Smooth muscle cell (in vitro differentiated cells): ENCODE measurements at regions not wholly inside any gene's neighbourhood (a gene's known extent, or its start where the extent isn't known, plus 50 kb on each side); places are given as distances from the start of the nearest gene placed in this dataset.

Experiments
- DNase-seq: peaks from one replicate; lab custom pipeline; 2025; ENCODE audit not compliant: unreplicated experiment; lab: John Stamatoyannopoulos, UW
- H2AFZ ChIP-seq: fragments of 200-600 bp; sonication (generic); 2 replicates; pipeline ENCODE4 v1.6.0; 2016; ENCODE audit warnings: antibody characterized with exemption, low read depth, mild to moderate bottlenecking
- H3F3A ChIP-seq: fragments of 200-600 bp; sonication (generic); 2 replicates; pipeline ENCODE4 v1.6.0; 2017; ENCODE audit warnings: antibody characterized with exemption, low read depth
- H3K27ac ChIP-seq: fragments of 200-600 bp; sonication (generic); 2 replicates; pipeline ENCODE4 v1.5.1; 2016; ENCODE audit warnings: low read depth, mild to moderate bottlenecking
- H3K27me3 ChIP-seq: fragments of 200-600 bp; sonication (generic); 2 replicates; pipeline ENCODE4 v1.6.1; 2016; ENCODE audit warnings: low read depth, mild to moderate bottlenecking
- H3K36me3 ChIP-seq: fragments of 200-600 bp; sonication (generic); 2 replicates; pipeline ENCODE4 v1.5.1; 2016; ENCODE audit warnings: low read depth
- H3K4me1 ChIP-seq: fragments of 200-600 bp; sonication (generic); 2 replicates; pipeline ENCODE4 v1.5.1; 2016; ENCODE audit warnings: low read depth
- H3K4me2 ChIP-seq: fragments of 200-600 bp; sonication (generic); 2 replicates; pipeline ENCODE4 v1.6.0; 2016; ENCODE audit warnings: mild to moderate bottlenecking
- H3K4me3 ChIP-seq: fragments of 200-600 bp; sonication (generic); 2 replicates; pipeline ENCODE4 v1.5.1; 2016; ENCODE audit warnings: mild to moderate bottlenecking
- H3K79me2 ChIP-seq: fragments of 200-600 bp; sonication (generic); 2 replicates; pipeline ENCODE4 v1.6.0; 2016; ENCODE audit warnings: low read depth, mild to moderate bottlenecking
- H3K9ac ChIP-seq: fragments of 200-600 bp; sonication (generic); 2 replicates; pipeline ENCODE4 v1.6.0; 2016; ENCODE audit warnings: low read depth
- H3K9me3 ChIP-seq: fragments of 200-600 bp; sonication (generic); replicated peaks from 2 replicates; pipeline ENCODE4 v1.5.1; 2016; ENCODE audit warnings: low read depth
- H4K20me1 ChIP-seq: fragments of 200-600 bp; sonication (generic); 2 replicates; pipeline ENCODE4 v1.6.0; 2016; ENCODE audit warnings: low read depth
- CTCF ChIP-seq: fragments of 200-600 bp; sonication (generic); IDR thresholded peaks from 2 replicates; pipeline ENCODE4 v1.5.1; 2017; ENCODE audit warnings: borderline replicate concordance, mild to moderate bottlenecking, antibody characterized with exemption; ENCODE audit not compliant: insufficient read depth, poor library complexity, severe bottlenecking
- WGBS: methylation state at CpG from one replicate; pipeline ENCODE4 v1.1.7; 2016; ENCODE audit warnings: low lambda C conversion rate; 5-methylcytosine and 5-hydroxymethylcytosine counted together

- Histone ChIP-seq H3K4me1 (peaks cover 11% of the 10 kb centered on the region), H3K79me2 (no peaks in the 10 kb centered on the region), H3K4me2 (peak overlapping the region; percentile 67), H3K9me3 (no peaks in the 10 kb centered on the region), H3K27ac (peak overlapping the region; percentile 90), H3K27me3 (no peaks in the 10 kb centered on the region), H4K20me1 (no peaks in the 10 kb centered on the region), H3K36me3 (no peaks in the 10 kb centered on the region), H3F3A (no peaks in the 10 kb centered on the region), H3K4me3 (no peak overlapping the region), H3K9ac (peak overlapping the region; percentile 41), H2AFZ (peak overlapping the region; percentile 40)
- DNase-seq, result peak; percentile 78
- 33% methylated on average over 32 of the region's 32 CpGs for WGBS
- no peak for TF ChIP-seq CTCF
Observed at GRCh38 chr9:134215699-134216448, 51.5 kb upstream of the RNU6ATAC start.

DNA sequence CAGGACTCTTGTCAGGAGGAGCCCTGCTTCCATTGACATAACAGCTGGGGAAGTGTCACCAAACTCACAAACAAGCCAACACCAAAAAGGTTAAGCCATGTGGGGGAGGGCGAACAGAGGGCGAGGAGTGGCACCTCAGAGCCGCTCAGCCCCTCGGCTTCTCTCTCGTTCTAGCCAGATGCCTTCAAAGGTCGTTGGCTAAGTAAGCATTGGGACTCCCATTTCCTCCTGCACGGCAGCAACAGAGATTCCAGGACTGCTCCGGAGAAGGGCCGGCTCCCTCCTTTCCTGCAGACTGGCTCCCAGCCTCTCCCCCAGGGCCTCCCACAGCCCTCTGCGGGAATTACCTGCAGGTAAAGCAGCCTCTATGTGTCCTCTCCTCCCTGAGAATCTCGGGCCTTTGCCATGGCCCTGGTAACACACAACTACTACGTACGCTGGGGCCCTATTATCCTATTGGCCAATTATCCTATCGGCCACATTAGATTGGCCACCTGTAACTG lies 52.1 kb upstream of the RNU6ATAC start:
- no peaks in the 10 kb centered on the region for H3F3A ChIP-seq
- no peak overlapping the region for H3K4me3 ChIP-seq
- H3K9ac ChIP-seq, result peak overlapping the region; percentile 21
- H3K4me1 ChIP-seq, result peaks cover 11% of the 10 kb centered on the region
- H3K79me2 ChIP-seq, result no peaks in the 10 kb centered on the region
- no peaks in the 10 kb centered on the region for H4K20me1 ChIP-seq
- H3K27ac ChIP-seq, result peak overlapping the region; percentile 90
- no peak for DNase-seq
- no peaks in the 10 kb centered on the region for H3K9me3 ChIP-seq
- H2AFZ ChIP-seq, result peak overlapping the region; percentile 26
- TF ChIP-seq CTCF, result no peak
- H3K4me2 ChIP-seq, result peak overlapping the region; percentile 67
- no peaks in the 10 kb centered on the region for H3K36me3 ChIP-seq
- 71% methylated on average over 14 of the region's 14 CpGs for WGBS
- H3K27me3 ChIP-seq, result no peaks in the 10 kb centered on the region

- 98% methylated on average over 10 of the region's 10 CpGs for WGBS
- Histone ChIP-seq H3K4me1 (peaks cover 11% of the 10 kb centered on the region), H3K27ac (peak overlapping the region; percentile 90), H3F3A (no peaks in the 10 kb centered on the region), H4K20me1 (no peaks in the 10 kb centered on the region), H3K4me2 (peak overlapping the region; percentile 67), H3K9ac (no peak overlapping the region), H3K9me3 (no peaks in the 10 kb centered on the region), H3K27me3 (no peaks in the 10 kb centered on the region), H2AFZ (no peak overlapping the region), H3K4me3 (no peak overlapping the region), H3K36me3 (no peaks in the 10 kb centered on the region), H3K79me2 (no peaks in the 10 kb centered on the region)
- TF ChIP-seq CTCF, result no peak
- no peak for DNase-seq
Observed at GRCh38 chr9:134216961-134217360, 52.6 kb upstream of the RNU6ATAC start.
